Uterus (tissue), 2 donors: ENCODE measurements at regions not wholly inside any gene's neighbourhood (a gene's known extent, or its start where the extent isn't known, plus 50 kb on each side); places are given as distances from the start of the nearest gene placed in this dataset.

ENCODE experiments used
- POLR2A ChIP-seq, 2 donors: fragments of 450-650 bp; IDR thresholded peaks; one replicate each; pipeline ENCODE4 v1.6.1; 2016; ENCODE audit warnings: antibody characterized with exemption in 2 of 2, mild to moderate bottlenecking in 1 of 2, moderate library complexity in 1 of 2
- TF ChIP-seq, protein P1 (sequence below), 4 experiments: fragments of 200-600 bp in 2 of 4; fragments of 450-650 bp in 2 of 4; sonication (generic) in 2 of 4; IDR thresholded peaks; one replicate each; pipeline ENCODE4 v1.5.1; 2016 to 2019; ENCODE audit warnings: antibody characterized with exemption in 4 of 4, mild to moderate bottlenecking in 2 of 4, moderate library complexity in 1 of 4

DNA sequence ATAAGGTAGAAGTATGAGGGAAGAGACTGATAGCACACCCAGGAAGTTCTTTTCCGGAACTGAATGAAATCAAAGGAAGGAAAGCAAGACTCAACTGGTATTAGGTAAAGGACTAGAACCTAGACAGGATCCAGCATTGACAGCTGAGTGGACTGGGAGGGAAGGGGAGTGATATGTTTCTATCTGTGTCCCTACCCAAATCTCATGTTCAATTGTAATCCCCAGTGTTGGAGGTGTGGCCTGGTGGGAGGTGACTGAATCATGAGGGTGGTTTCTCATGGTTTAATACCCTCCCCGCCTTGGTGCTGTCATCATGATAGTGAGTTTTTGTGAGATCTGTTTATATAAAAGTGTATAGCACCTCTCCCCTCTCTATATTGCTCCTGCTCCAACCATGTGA is 415.9 kb upstream of the KCNMB2 start:
- TF ChIP-seq POLR2A (IDR thresholded peaks at IDR 0.05), result no peak
- TF ChIP-seq, protein P1, sequence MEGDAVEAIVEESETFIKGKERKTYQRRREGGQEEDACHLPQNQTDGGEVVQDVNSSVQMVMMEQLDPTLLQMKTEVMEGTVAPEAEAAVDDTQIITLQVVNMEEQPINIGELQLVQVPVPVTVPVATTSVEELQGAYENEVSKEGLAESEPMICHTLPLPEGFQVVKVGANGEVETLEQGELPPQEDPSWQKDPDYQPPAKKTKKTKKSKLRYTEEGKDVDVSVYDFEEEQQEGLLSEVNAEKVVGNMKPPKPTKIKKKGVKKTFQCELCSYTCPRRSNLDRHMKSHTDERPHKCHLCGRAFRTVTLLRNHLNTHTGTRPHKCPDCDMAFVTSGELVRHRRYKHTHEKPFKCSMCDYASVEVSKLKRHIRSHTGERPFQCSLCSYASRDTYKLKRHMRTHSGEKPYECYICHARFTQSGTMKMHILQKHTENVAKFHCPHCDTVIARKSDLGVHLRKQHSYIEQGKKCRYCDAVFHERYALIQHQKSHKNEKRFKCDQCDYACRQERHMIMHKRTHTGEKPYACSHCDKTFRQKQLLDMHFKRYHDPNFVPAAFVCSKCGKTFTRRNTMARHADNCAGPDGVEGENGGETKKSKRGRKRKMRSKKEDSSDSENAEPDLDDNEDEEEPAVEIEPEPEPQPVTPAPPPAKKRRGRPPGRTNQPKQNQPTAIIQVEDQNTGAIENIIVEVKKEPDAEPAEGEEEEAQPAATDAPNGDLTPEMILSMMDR (IDR thresholded peaks at IDR 0.05), result no peak
